ENCODE measurements at regions not wholly inside any gene's neighbourhood (a gene's known extent, or its start where the extent isn't known, plus 50 kb on each side); places are given as distances from the start of the nearest gene placed in this dataset.

GRCh38 chr4:13088726-13089658 is 395.1 kb downstream of the RAB28 start:
- no peaks in the 10 kb centered on the region for H3K27me3 ChIP-seq
- H3K4me3 ChIP-seq = no peak overlapping the region
- H3K36me3 ChIP-seq = no peaks in the 10 kb centered on the region
- peaks cover 0 to 2% (median 0%) of the 10 kb centered on the region in 4 donors for H3K9me3 ChIP-seq
- TF ChIP-seq EP300 (IDR thresholded peaks at IDR 0.05) = no peak
- TF ChIP-seq POLR2AphosphoS5 (IDR thresholded peaks at IDR 0.05) = peak in 1 of 4 donors; percentile 14
- intact Hi-C loops (cut with DNase I) = no loop called here
- no peak for DNase-seq
- peaks cover 0 to 34% (median 24%) of the 10 kb centered on the region in 4 donors for H3K4me1 ChIP-seq
- WGBS, 2 donors = 39 to 49% methylated on average over 2 of the region's 2 CpGs
- H3K27ac ChIP-seq = peak overlapping the region; percentile 12 to 40 (median 27)

GRCh38 chr4:13087041-13087440 is 397.1 kb downstream of the RAB28 start:
- 88 to 92% methylated on average over 1 of the region's 1 CpG for WGBS, 2 donors
- Histone ChIP-seq H3K4me3 (no peak overlapping the region), H3K27me3 (no peaks in the 10 kb centered on the region), H3K9me3 (peaks cover 0 to 7% (median 0%) of the 10 kb centered on the region in 4 donors), H3K4me1 (peaks cover 0 to 34% (median 20%) of the 10 kb centered on the region in 4 donors), H3K27ac (no peak overlapping the region), H3K36me3 (no peaks in the 10 kb centered on the region)
- TF ChIP-seq EP300 (IDR thresholded peaks at IDR 0.05) (no peak), POLR2A (IDR thresholded peaks at IDR 0.05) (no peak), POLR2AphosphoS5 (IDR thresholded peaks at IDR 0.05) (no peak)
- TF ChIP-seq, protein P1, sequence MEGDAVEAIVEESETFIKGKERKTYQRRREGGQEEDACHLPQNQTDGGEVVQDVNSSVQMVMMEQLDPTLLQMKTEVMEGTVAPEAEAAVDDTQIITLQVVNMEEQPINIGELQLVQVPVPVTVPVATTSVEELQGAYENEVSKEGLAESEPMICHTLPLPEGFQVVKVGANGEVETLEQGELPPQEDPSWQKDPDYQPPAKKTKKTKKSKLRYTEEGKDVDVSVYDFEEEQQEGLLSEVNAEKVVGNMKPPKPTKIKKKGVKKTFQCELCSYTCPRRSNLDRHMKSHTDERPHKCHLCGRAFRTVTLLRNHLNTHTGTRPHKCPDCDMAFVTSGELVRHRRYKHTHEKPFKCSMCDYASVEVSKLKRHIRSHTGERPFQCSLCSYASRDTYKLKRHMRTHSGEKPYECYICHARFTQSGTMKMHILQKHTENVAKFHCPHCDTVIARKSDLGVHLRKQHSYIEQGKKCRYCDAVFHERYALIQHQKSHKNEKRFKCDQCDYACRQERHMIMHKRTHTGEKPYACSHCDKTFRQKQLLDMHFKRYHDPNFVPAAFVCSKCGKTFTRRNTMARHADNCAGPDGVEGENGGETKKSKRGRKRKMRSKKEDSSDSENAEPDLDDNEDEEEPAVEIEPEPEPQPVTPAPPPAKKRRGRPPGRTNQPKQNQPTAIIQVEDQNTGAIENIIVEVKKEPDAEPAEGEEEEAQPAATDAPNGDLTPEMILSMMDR (IDR thresholded peaks at IDR 0.05) = no peak
- intact Hi-C loops (cut with DNase I) = no loop called here
- no peak for DNase-seq

- Histone ChIP-seq H3K27me3 (no peaks in the 10 kb centered on the region), H3K36me3 (no peaks in the 10 kb centered on the region), H3K4me3 (no peak overlapping the region), H3K9me3 (peaks cover 0 to 7% (median 0%) of the 10 kb centered on the region in 4 donors), H3K27ac (no peak overlapping the region), H3K4me1 (peaks cover 0 to 25% (median 11%) of the 10 kb centered on the region in 4 donors)
- 74 to 80% methylated on average over 2 of the region's 2 CpGs for WGBS, 2 donors
- DNase-seq = no peak
- intact Hi-C loops (cut with DNase I) = no loop called here
- TF ChIP-seq, protein P1 (IDR thresholded peaks at IDR 0.05) = no peak
- TF ChIP-seq POLR2A (IDR thresholded peaks at IDR 0.05) (no peak), POLR2AphosphoS5 (IDR thresholded peaks at IDR 0.05) (no peak), EP300 (IDR thresholded peaks at IDR 0.05) (no peak)
Observed at GRCh38 chr4:13084210-13084609, 399.9 kb downstream of the RAB28 start.

DNA sequence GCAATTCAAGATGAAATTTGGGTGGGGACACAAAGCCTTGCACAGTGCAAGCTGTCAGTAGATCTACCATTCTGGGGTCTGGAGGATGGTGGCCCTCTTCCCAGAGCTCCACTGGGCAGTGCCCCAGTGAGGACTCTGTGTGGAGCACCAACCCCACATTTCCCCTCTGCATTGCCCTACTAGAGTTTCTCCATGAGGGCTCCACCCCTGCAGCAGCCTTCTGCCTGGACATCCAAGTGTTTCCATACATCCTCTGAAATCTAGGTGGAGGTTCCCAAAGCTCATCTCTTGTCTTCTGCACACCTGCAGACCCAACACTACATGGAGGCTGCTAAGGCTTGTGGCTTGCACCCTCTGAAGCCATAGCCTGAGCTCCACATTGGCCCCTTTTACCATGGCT is 402.3 kb downstream of the RAB28 start:
- intact Hi-C loops (cut with DNase I) = no loop called here
- Histone ChIP-seq H3K4me3 (no peak overlapping the region), H3K9me3 (peaks cover 0 to 7% (median 0%) of the 10 kb centered on the region in 4 donors), H3K27ac (no peak overlapping the region), H3K4me1 (peaks cover 0 to 13% (median 4%) of the 10 kb centered on the region in 4 donors), H3K27me3 (no peaks in the 10 kb centered on the region), H3K36me3 (no peaks in the 10 kb centered on the region)
- DNase-seq = no peak
- TF ChIP-seq POLR2AphosphoS5 (IDR thresholded peaks at IDR 0.05) (no peak), POLR2A (IDR thresholded peaks at IDR 0.05) (no peak), EP300 (IDR thresholded peaks at IDR 0.05) (no peak)
- TF ChIP-seq, protein P1 (IDR thresholded peaks at IDR 0.05) = no peak

DNA sequence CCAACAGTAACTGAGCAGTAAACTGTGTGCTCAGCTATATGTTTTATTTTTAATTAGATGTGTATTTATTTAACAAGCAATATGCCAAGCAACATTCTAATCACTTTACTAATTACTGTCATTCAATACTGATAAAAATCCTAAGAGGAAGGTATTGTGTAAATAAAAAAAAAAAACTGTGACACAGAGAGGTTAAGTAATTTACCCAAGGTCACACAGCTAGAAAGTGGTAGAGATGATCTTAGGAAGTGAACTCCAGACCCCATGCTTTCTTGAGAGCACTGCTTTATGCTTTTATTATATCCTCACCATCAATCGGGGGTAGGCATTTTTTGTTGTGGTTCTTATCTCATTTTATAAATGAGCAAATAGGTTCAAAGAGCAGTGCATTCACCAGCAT is 417.1 kb downstream of the RAB28 start:
- Histone ChIP-seq H3K9me3 (no peaks in the 10 kb centered on the region), H3K27me3 (no peaks in the 10 kb centered on the region), H3K27ac (no peak overlapping the region), H3K4me3 (no peak overlapping the region), H3K36me3 (no peaks in the 10 kb centered on the region), H3K4me1 (no peaks in the 10 kb centered on the region)
- intact Hi-C loops (cut with DNase I) = no loop called here
- WGBS, 2 donors = 23 to 77% methylated on average over 1 of the region's 1 CpG
- TF ChIP-seq EP300 (IDR thresholded peaks at IDR 0.05) (no peak), POLR2AphosphoS5 (IDR thresholded peaks at IDR 0.05) (no peak), POLR2A (IDR thresholded peaks at IDR 0.05) (no peak)
- TF ChIP-seq, protein P1 (IDR thresholded peaks at IDR 0.05) = no peak
- no peak for DNase-seq

Data from sigmoid colon (tissue), 6 donors.